H9 (cell line): ENCODE measurements at regions not wholly inside any gene's neighbourhood (a gene's known extent, or its start where the extent isn't known, plus 50 kb on each side); places are given as distances from the start of the nearest gene placed in this dataset.

ENCODE experiments used
- DNase-seq: peaks from one replicate; pipeline ENCODE4 v3.0.0-alpha.2; 2017
- H2AFZ ChIP-seq: one replicate; pipeline ENCODE4 v1.6.1; 2013; ENCODE audit warnings: mild to moderate bottlenecking, low read length, control low read depth, moderate library complexity
- H2AK5ac ChIP-seq: 2 replicates; pipeline ENCODE4 v1.6.1; 2013; ENCODE audit warnings: low read length, control low read depth, mixed read lengths; ENCODE audit not compliant: insufficient read length
- H2BK120ac ChIP-seq: one replicate; pipeline ENCODE4 v1.6.1; 2013; ENCODE audit warnings: low read depth, mild to moderate bottlenecking, low read length, control low read depth, inconsistent platforms; ENCODE audit not compliant: poor library complexity, severe bottlenecking
- H2BK12ac ChIP-seq: 2 replicates; pipeline ENCODE4 v1.6.1; 2013; ENCODE audit warnings: low read length, control low read depth, mixed read lengths, low read depth; ENCODE audit not compliant: insufficient read length
- H2BK15ac ChIP-seq: 2 replicates; pipeline ENCODE4 v1.6.1; 2013; ENCODE audit warnings: low read depth, low read length, control low read depth
- H2BK20ac ChIP-seq: one replicate; pipeline ENCODE4 v1.6.1; 2013; ENCODE audit warnings: low read depth, mild to moderate bottlenecking, low read length, control low read depth, inconsistent platforms; ENCODE audit not compliant: poor library complexity, severe bottlenecking
- H2BK5ac ChIP-seq: 2 replicates; pipeline ENCODE4 v1.6.1; 2013; ENCODE audit warnings: low read length, control low read depth, mixed read lengths; ENCODE audit not compliant: insufficient read length
- H3K14ac ChIP-seq: 2 replicates; pipeline ENCODE4 v1.6.1; 2013; ENCODE audit warnings: low read length, control low read depth; ENCODE audit not compliant: insufficient read depth
- H3K18ac ChIP-seq: 2 replicates; pipeline ENCODE4 v1.6.1; 2013; ENCODE audit warnings: low read depth, mild to moderate bottlenecking, mixed read lengths, low read length, control low read depth; ENCODE audit not compliant: insufficient read length
- H3K23ac ChIP-seq: 2 replicates; pipeline ENCODE4 v1.6.1; 2013; ENCODE audit warnings: low read length, control low read depth, mixed read lengths, low read depth; ENCODE audit not compliant: insufficient read length
- H3K23me2 ChIP-seq: 2 replicates; pipeline ENCODE4 v1.6.1; 2013; ENCODE audit warnings: low read depth, mild to moderate bottlenecking, mixed read lengths, low read length, control low read depth; ENCODE audit not compliant: insufficient read length, poor library complexity, severe bottlenecking
- H3K27ac ChIP-seq: 2 replicates; pipeline ENCODE4 v1.5.1; 2013; ENCODE audit warnings: low read length, control low read depth, mixed read lengths, low read depth; ENCODE audit not compliant: insufficient read length
- H3K27me3 ChIP-seq: 2 replicates; pipeline ENCODE4 v1.6.1; 2013; ENCODE audit warnings: low read length, control low read depth, inconsistent platforms; ENCODE audit not compliant: insufficient read depth
- H3K4ac ChIP-seq: 2 replicates; pipeline ENCODE4 v1.6.1; 2013; ENCODE audit warnings: low read depth, mild to moderate bottlenecking, control low read depth, inconsistent platforms, low read length, moderate library complexity
- H3K4me1 ChIP-seq: 2 replicates; pipeline ENCODE4 v1.6.1; 2013; ENCODE audit warnings: low read length, control low read depth, inconsistent platforms; ENCODE audit not compliant: insufficient read depth
- H3K4me2 ChIP-seq: 2 replicates; pipeline ENCODE4 v1.6.1; 2013; ENCODE audit warnings: low read length, control low read depth, mixed read lengths; ENCODE audit not compliant: insufficient read length, insufficient read depth
- H3K56ac ChIP-seq: 2 replicates; pipeline ENCODE4 v1.6.1; 2013; ENCODE audit warnings: low read depth, mild to moderate bottlenecking, mixed read lengths, low read length, control low read depth; ENCODE audit not compliant: insufficient read length
- H3K79me1 ChIP-seq: 2 replicates; pipeline ENCODE4 v1.6.1; 2013; ENCODE audit warnings: low read depth, mild to moderate bottlenecking, moderate library complexity, low read length, control low read depth, inconsistent platforms; ENCODE audit not compliant: insufficient read depth, poor library complexity, severe bottlenecking
- H3K79me2 ChIP-seq: 2 replicates; pipeline ENCODE4 v1.6.1; 2013; ENCODE audit warnings: low read length, control low read depth, inconsistent platforms; ENCODE audit not compliant: insufficient read depth
- H3K9ac ChIP-seq: 2 replicates; pipeline ENCODE4 v1.6.1; 2013; ENCODE audit warnings: low read length, control low read depth, mixed read lengths; ENCODE audit not compliant: insufficient read length; ENCODE audit errors: extremely low read depth
- H3K9me3 ChIP-seq: one replicate; pipeline ENCODE4 v1.6.1; 2013; ENCODE audit warnings: low read depth, low read length, inconsistent platforms; ENCODE audit not compliant: control insufficient read depth
- H3T11ph ChIP-seq: one replicate; pipeline ENCODE4 v1.6.1; 2013; ENCODE audit warnings: mild to moderate bottlenecking, low read length, control low read depth, inconsistent platforms
- H4K20me1 ChIP-seq: one replicate; pipeline ENCODE4 v1.6.1; 2013; ENCODE audit not compliant: control insufficient read depth, insufficient read length, insufficient read depth
- H4K5ac ChIP-seq: 2 replicates; pipeline ENCODE4 v1.6.1; 2013; ENCODE audit warnings: low read depth, mild to moderate bottlenecking, mixed read lengths, low read length, control low read depth; ENCODE audit not compliant: insufficient read length
- H4K8ac ChIP-seq: replicated peaks from 2 replicates; pipeline ENCODE4 v1.6.1; 2013; ENCODE audit warnings: low read length, control low read depth, mixed read lengths, low read depth; ENCODE audit not compliant: insufficient read length
- H4K91ac ChIP-seq: 2 replicates; pipeline ENCODE4 v1.6.1; 2013; ENCODE audit warnings: low read depth, mild to moderate bottlenecking, moderate library complexity, mixed read lengths, low read length, control low read depth; ENCODE audit not compliant: insufficient read length
- H3K27ac Mint-ChIP-seq, 3 experiments: 2 replicates in 2 of 3; 3 replicates in 1 of 3; pipeline ENCODE4 v1.8.0; 2020 to 2021; ENCODE audit warnings: mixed read lengths in 3 of 3, mild to moderate bottlenecking in 1 of 3, moderate library complexity in 1 of 3
- H3K27me3 Mint-ChIP-seq: 2 replicates; pipeline ENCODE4 v1.8.0; 2021; ENCODE audit warnings: low read depth, mild to moderate bottlenecking, moderate library complexity, mixed read lengths
- H3K36me3 Mint-ChIP-seq, 3 experiments: 2 replicates in 2 of 3; 3 replicates in 1 of 3; pipeline ENCODE4 v1.8.0; 2020 to 2021; ENCODE audit warnings: low read depth in 3 of 3, mixed read lengths in 3 of 3; ENCODE audit not compliant: insufficient read depth in 1 of 3
- H3K4me1 Mint-ChIP-seq, 2 experiments: 2 replicates each; pipeline ENCODE4 v1.8.0; 2020; ENCODE audit warnings: mixed read lengths in 2 of 2
- H3K4me3 Mint-ChIP-seq, 2 experiments: 2 replicates in 1 of 2; 3 replicates in 1 of 2; pipeline ENCODE4 v1.8.0; 2020 to 2021; ENCODE audit warnings: mild to moderate bottlenecking in 2 of 2, mixed read lengths in 2 of 2, moderate library complexity in 1 of 2
- H3K9me3 Mint-ChIP-seq, 2 experiments: 2 replicates in 1 of 2; 3 replicates in 1 of 2; pipeline ENCODE4 v1.8.0; 2020; ENCODE audit warnings: mild to moderate bottlenecking in 2 of 2, mixed read lengths in 2 of 2, moderate library complexity in 1 of 2
- WGBS: extraction: QIAGEN DNeasy Blood & Tissue Kit; methylation state at CpG from one replicate; pipeline ENCODE4 v1.1.7; 2013; ENCODE audit warnings: missing lambda C conversion rate, low lambda C conversion rate, mixed read lengths; ENCODE audit not compliant: insufficient read length; ENCODE audit errors: extremely low coverage; 5-methylcytosine and 5-hydroxymethylcytosine counted together
- TF ChIP-seq, protein P1 (sequence below): fragments of 200-600 bp; sonication (generic); conservative IDR thresholded peaks from 3 replicates; pipeline ENCODE4 v1.8.0; 2021; ENCODE audit warnings: antibody characterized with exemption, mild to moderate bottlenecking

DNA sequence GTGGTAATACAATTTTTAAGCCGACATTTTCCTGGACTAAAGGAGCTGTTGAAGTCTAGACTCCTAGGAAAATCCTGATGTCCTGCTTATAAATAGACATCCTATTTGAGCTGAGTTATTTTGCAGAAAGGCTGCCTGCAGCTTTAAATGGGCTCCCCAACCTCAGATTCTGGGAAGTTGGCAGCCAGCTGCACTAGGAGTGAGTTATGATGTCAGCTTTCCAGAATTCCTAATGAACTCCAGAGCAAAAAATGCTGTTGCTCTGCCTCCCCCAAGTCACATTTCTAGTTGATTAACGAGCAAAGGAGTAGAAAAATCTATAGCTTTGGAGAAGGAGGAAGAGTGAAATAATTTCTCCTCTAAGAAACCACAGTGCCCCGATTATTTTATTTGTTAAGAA, 346.3 kb upstream of the SULF2 start:
- Histone ChIP-seq H3K4ac (no peak overlapping the region), H3K4me1 (no peaks in the 10 kb centered on the region), H2BK12ac (no peak overlapping the region), H4K8ac (no peak overlapping the region), H2BK20ac (no peak overlapping the region), H3K18ac (no peak overlapping the region), H3K14ac (no peak overlapping the region), H2AK5ac (no peak overlapping the region), H3K4me2 (no peak overlapping the region), H3K79me1 (no peaks in the 10 kb centered on the region), H3K23ac (no peak overlapping the region), H4K5ac (no peak overlapping the region), H3K27me3 (no peaks in the 10 kb centered on the region; the same call in 1 of the 2 replicates), H3K79me2 (no peaks in the 10 kb centered on the region), H4K20me1 (no peaks in the 10 kb centered on the region), H2BK120ac (no peak overlapping the region), H2BK15ac (no peak overlapping the region), H3K27ac (no peak overlapping the region), H3K9me3 (no peaks in the 10 kb centered on the region), H3K9ac (no peak overlapping the region), H3K23me2 (no peaks in the 10 kb centered on the region), H4K91ac (no peak overlapping the region), H3K56ac (no peak overlapping the region), H3T11ph (no peak overlapping the region), H2AFZ (no peak overlapping the region), H2BK5ac (no peak overlapping the region)
- no peak for DNase-seq
- H3K27me3 Mint-ChIP-seq: peaks cover 2% of the 10 kb centered on the region; the same call in 1 of the 2 replicates
- H3K36me3 Mint-ChIP-seq: peaks cover 0 to 5% (median 0%) of the 10 kb centered on the region in 3 experiments; a peak in 3 of 7 replicates
- peaks cover 8 to 15% of the 10 kb centered on the region in 2 experiments for H3K9me3 Mint-ChIP-seq
- no peak overlapping the region for H3K4me3 Mint-ChIP-seq
- TF ChIP-seq, protein P1, sequence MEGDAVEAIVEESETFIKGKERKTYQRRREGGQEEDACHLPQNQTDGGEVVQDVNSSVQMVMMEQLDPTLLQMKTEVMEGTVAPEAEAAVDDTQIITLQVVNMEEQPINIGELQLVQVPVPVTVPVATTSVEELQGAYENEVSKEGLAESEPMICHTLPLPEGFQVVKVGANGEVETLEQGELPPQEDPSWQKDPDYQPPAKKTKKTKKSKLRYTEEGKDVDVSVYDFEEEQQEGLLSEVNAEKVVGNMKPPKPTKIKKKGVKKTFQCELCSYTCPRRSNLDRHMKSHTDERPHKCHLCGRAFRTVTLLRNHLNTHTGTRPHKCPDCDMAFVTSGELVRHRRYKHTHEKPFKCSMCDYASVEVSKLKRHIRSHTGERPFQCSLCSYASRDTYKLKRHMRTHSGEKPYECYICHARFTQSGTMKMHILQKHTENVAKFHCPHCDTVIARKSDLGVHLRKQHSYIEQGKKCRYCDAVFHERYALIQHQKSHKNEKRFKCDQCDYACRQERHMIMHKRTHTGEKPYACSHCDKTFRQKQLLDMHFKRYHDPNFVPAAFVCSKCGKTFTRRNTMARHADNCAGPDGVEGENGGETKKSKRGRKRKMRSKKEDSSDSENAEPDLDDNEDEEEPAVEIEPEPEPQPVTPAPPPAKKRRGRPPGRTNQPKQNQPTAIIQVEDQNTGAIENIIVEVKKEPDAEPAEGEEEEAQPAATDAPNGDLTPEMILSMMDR: no peak
- H3K27ac Mint-ChIP-seq: no peak overlapping the region
- no CpG with 5 or more reads among the region's 3 CpGs for WGBS
- H3K4me1 Mint-ChIP-seq: peaks cover 22 to 24% of the 10 kb centered on the region in 2 experiments
